ENCODE measurements at regions not wholly inside any gene's neighbourhood (a gene's known extent, or its start where the extent isn't known, plus 50 kb on each side); places are given as distances from the start of the nearest gene placed in this dataset.

- no peak for DNase-seq (ENCODE audit: low spot score)
Observed at GRCh38 chr6:48057601-48058000, 53.4 kb downstream of the PTCHD4 start.

- no peak for DNase-seq (ENCODE audit: low spot score)
Observed at GRCh38 chr6:48048451-48049146, 62.4 kb downstream of the PTCHD4 start.

- DNase-seq (ENCODE audit: low spot score) = no peak
Observed at GRCh38 chr6:48041894-48042293, 69.1 kb downstream of the PTCHD4 start.

GRCh38 chr6:48037946-48038345, 73.1 kb downstream of the PTCHD4 start:
- no peak for DNase-seq (ENCODE audit: low spot score)

- DNase-seq (ENCODE audit: low spot score) = no peak
Observed at GRCh38 chr6:48036316-48036715, 74.7 kb downstream of the PTCHD4 start.

- peak; percentile 82 for DNase-seq (ENCODE audit: low spot score)
Observed at GRCh38 chr6:48032151-48032550, 78.8 kb downstream of the PTCHD4 start.

GRCh38 chr6:48031711-48032110, 79.3 kb downstream of the PTCHD4 start:
- no peak for DNase-seq (ENCODE audit: low spot score)

- DNase-seq (ENCODE audit: low spot score) = no peak
Observed at GRCh38 chr6:48027704-48028435, 83.1 kb downstream of the PTCHD4 start.

GRCh38 chr6:48024956-48025355, 86.0 kb downstream of the PTCHD4 start:
- no peak for DNase-seq (ENCODE audit: low spot score)

- no peak for DNase-seq (ENCODE audit: low spot score)
Observed at GRCh38 chr6:48021904-48022303, 89.1 kb downstream of the PTCHD4 start.

GRCh38 chr6:48016020-48016755, 94.8 kb downstream of the PTCHD4 start:
- no peak for DNase-seq (ENCODE audit: low spot score)

- DNase-seq (ENCODE audit: low spot score) = no peak
Observed at GRCh38 chr6:47992809-47993208, 118.2 kb downstream of the PTCHD4 start.

- no peak for DNase-seq (ENCODE audit: low spot score)
Observed at GRCh38 chr6:47983491-47983890, 127.5 kb downstream of the PTCHD4 start.

- no peak for DNase-seq (ENCODE audit: low spot score)
Observed at GRCh38 chr6:47977314-47977713, 133.7 kb downstream of the PTCHD4 start.

GRCh38 chr6:47974106-47974505, 136.9 kb downstream of the PTCHD4 start:
- no peak for DNase-seq (ENCODE audit: low spot score)

- no peak for DNase-seq (ENCODE audit: low spot score)
Observed at GRCh38 chr6:47970826-47971225, 140.2 kb downstream of the PTCHD4 start.

GRCh38 chr6:47967843-47968242, 143.2 kb downstream of the PTCHD4 start:
- DNase-seq (ENCODE audit: low spot score) = no peak

- DNase-seq (ENCODE audit: low spot score) = no peak
Observed at GRCh38 chr6:47964969-47965368, 146.0 kb downstream of the PTCHD4 start.

GRCh38 chr6:47952640-47953039, 158.4 kb downstream of the PTCHD4 start:
- DNase-seq (ENCODE audit: low spot score) = no peak

GRCh38 chr6:47944846-47945245, 163.0 kb downstream of the OPN5 start:
- DNase-seq (ENCODE audit: low spot score) = no peak

- no peak for DNase-seq (ENCODE audit: low spot score)
Observed at GRCh38 chr6:47938405-47938804, 156.6 kb downstream of the OPN5 start.

GRCh38 chr6:47936820-47937219, 155.0 kb downstream of the OPN5 start:
- no peak for DNase-seq (ENCODE audit: low spot score)

GRCh38 chr6:47934023-47934422, 152.2 kb downstream of the OPN5 start:
- peak; percentile 42 for DNase-seq (ENCODE audit: low spot score)

All from kidney capillary endothelial cell (primary cell).